Head of caudate nucleus (tissue), 42 donors: ENCODE measurements at regions not wholly inside any gene's neighbourhood (a gene's known extent, or its start where the extent isn't known, plus 50 kb on each side); places are given as distances from the start of the nearest gene placed in this dataset.

ENCODE experiments used
- DNase-seq, 42 donors: peaks; one replicate each; pipeline versions ENCODE4 v3.0.0 to v3.0.0-alpha.2; 2020 to 2021; ENCODE audit warnings: mixed read lengths in 7 of 42
- intact Hi-C: fragments of 100-400 bp; cut with DNase I; formaldehyde crosslinking; loops from one replicate; pipeline ENCODE4 v1.15.0; 2022

GRCh38 chr12:113697104-113697503, 225.4 kb upstream of the LHX5 start:
- intact Hi-C loops = no loop called here
- DNase-seq = no peak

GRCh38 chr12:113693693-113694092, 222.0 kb upstream of the LHX5 start:
- intact Hi-C loops = no loop called here
- no peak for DNase-seq

- DNase-seq = peak in 3 of 42 donors; percentile 6 to 23 (median 17)
- intact Hi-C loops = no loop called here
Measured at GRCh38 chr12:113689047-113689610, 217.5 kb upstream of the LHX5 start.

- intact Hi-C loops = no loop called here
- no peak for DNase-seq
Measured at GRCh38 chr12:113688313-113688712, 216.6 kb upstream of the LHX5 start.

GRCh38 chr12:113684908-113685782, 213.5 kb upstream of the LHX5 start:
- intact Hi-C loops = no loop called here
- peak in 17 of 42 donors; percentile 9 to 49 (median 23) for DNase-seq

GRCh38 chr12:113684053-113684907, 212.6 kb upstream of the LHX5 start:
- intact Hi-C loops = no loop called here
- no peak for DNase-seq

GRCh38 chr12:113683574-113683973, 211.9 kb upstream of the LHX5 start:
- intact Hi-C loops = no loop called here
- DNase-seq = no peak

GRCh38 chr12:113680868-113681267, 209.2 kb upstream of the LHX5 start:
- intact Hi-C loops = no loop called here
- no peak for DNase-seq

- no peak for DNase-seq
- intact Hi-C loops = no loop called here
Measured at GRCh38 chr12:113678223-113679119, 206.8 kb upstream of the LHX5 start.

- intact Hi-C loops = no loop called here
- DNase-seq = no peak
Measured at GRCh38 chr12:113676547-113676946, 204.9 kb upstream of the LHX5 start.

- DNase-seq = no peak
- intact Hi-C loops = no loop called here
Measured at GRCh38 chr12:113676117-113676516, 204.4 kb upstream of the LHX5 start.

- intact Hi-C loops = no loop called here
Measured at GRCh38 chr12:113674996-113675395, 203.3 kb upstream of the LHX5 start.

GRCh38 chr12:113674302-113674701, 202.6 kb upstream of the LHX5 start:
- no peak for DNase-seq
- intact Hi-C loops = no loop called here

More at GRCh38 chr12:113674996-113675395, 203.3 kb upstream of the LHX5 start:
- DNase-seq = no peak

- intact Hi-C loops = no loop called here
- no peak for DNase-seq
Measured at GRCh38 chr12:113673458-113674238, 202.0 kb upstream of the LHX5 start.

GRCh38 chr12:113670742-113671141, 199.1 kb upstream of the LHX5 start:
- intact Hi-C loops = no loop called here
- no peak for DNase-seq

- intact Hi-C loops = no loop called here
- DNase-seq = no peak
Measured at GRCh38 chr12:113667676-113668356, 196.1 kb upstream of the LHX5 start.

GRCh38 chr12:113667095-113667494, 195.4 kb upstream of the LHX5 start:
- DNase-seq = no peak
- intact Hi-C loops = no loop called here

GRCh38 chr12:113666223-113666622, 194.6 kb upstream of the LHX5 start:
- intact Hi-C loops = no loop called here
- no peak for DNase-seq
